ENCODE measurements at regions not wholly inside any gene's neighbourhood (a gene's known extent, or its start where the extent isn't known, plus 50 kb on each side); places are given as distances from the start of the nearest gene placed in this dataset.

DNA sequence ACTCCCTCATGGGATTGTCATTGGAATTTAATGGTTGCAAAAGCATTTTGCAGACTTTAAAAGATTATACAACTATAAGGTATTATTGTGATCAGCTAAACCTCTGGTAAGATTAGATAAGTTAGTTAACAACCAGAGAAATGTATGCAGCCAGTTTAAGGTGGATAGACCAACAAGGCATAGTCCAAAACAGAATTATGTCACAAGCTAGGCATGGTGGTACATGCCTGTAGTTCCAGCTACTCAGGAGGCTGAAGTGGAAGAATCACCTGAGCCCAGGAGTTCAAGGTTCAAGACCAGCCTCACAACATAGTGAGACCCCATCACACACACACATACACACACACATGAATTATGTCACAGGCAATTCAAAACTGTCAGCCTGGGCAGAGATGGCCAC, 54.7 kb upstream of the KLHL13 start:
- no peak for TF ChIP-seq EZH2phosphoT487 (IDR thresholded peaks at IDR 0.05; ENCODE audit: borderline replicate concordance, low read depth, low read length)
- TF ChIP-seq, protein P1, sequence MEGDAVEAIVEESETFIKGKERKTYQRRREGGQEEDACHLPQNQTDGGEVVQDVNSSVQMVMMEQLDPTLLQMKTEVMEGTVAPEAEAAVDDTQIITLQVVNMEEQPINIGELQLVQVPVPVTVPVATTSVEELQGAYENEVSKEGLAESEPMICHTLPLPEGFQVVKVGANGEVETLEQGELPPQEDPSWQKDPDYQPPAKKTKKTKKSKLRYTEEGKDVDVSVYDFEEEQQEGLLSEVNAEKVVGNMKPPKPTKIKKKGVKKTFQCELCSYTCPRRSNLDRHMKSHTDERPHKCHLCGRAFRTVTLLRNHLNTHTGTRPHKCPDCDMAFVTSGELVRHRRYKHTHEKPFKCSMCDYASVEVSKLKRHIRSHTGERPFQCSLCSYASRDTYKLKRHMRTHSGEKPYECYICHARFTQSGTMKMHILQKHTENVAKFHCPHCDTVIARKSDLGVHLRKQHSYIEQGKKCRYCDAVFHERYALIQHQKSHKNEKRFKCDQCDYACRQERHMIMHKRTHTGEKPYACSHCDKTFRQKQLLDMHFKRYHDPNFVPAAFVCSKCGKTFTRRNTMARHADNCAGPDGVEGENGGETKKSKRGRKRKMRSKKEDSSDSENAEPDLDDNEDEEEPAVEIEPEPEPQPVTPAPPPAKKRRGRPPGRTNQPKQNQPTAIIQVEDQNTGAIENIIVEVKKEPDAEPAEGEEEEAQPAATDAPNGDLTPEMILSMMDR (conservative IDR thresholded peaks at IDR 0.05; ENCODE audit: low read length): no peak

Measured in OCI-LY7 (cell line).